ENCODE measurements at regions not wholly inside any gene's neighbourhood (a gene's known extent, or its start where the extent isn't known, plus 50 kb on each side); places are given as distances from the start of the nearest gene placed in this dataset.

GRCh38 chr16:79535130-79535529, 65.4 kb downstream of the MAF start:
- TF ChIP-seq EZH2 (IDR thresholded peaks at IDR 0.05; ENCODE audit: borderline replicate concordance) (no peak), CTCF (IDR thresholded peaks at IDR 0.05; ENCODE audit: poor library complexity) (no peak)
